OCI-LY3 (cell line): ENCODE measurements at regions not wholly inside any gene's neighbourhood (a gene's known extent, or its start where the extent isn't known, plus 50 kb on each side); places are given as distances from the start of the nearest gene placed in this dataset.

Experiments
- CTCF ChIP-seq: fragments of 200-600, 300-600 bp; sonication (generic); IDR thresholded peaks from 2 replicates; pipeline ENCODE4 v1.5.1; 2014; ENCODE audit warnings: antibody characterized with exemption, low read length, low read depth
- EZH2phosphoT487 ChIP-seq: fragments of 200-600 bp; shearing (Covaris generic); IDR thresholded peaks from 2 replicates; pipeline ENCODE4 v1.6.1; 2018; ENCODE audit warnings: antibody characterized with exemption, mixed run types, low read depth

- TF ChIP-seq CTCF: no peak
- no peak for TF ChIP-seq EZH2phosphoT487
These were observed 500.6 kb downstream of the LTN1 start for GRCh38 chr21:28492127-28492526.
